ENCODE measurements at regions not wholly inside any gene's neighbourhood (a gene's known extent, or its start where the extent isn't known, plus 50 kb on each side); places are given as distances from the start of the nearest gene placed in this dataset.

- DNase-seq, result no peak
Measured at GRCh38 chr2:223107825-223108224, 55.8 kb downstream of the KCNE4 start.

GRCh38 chr2:223108351-223109050, 56.5 kb downstream of the KCNE4 start:
- peak; percentile 85 for DNase-seq

GRCh38 chr2:223109341-223109740, 57.4 kb downstream of the KCNE4 start:
- DNase-seq, result peak; percentile 88

GRCh38 chr2:223113161-223113560, 61.2 kb downstream of the KCNE4 start:
- no peak for DNase-seq

- DNase-seq, result peak; percentile 66
Measured at GRCh38 chr2:223114170-223114569, 62.2 kb downstream of the KCNE4 start.

GRCh38 chr2:223114917-223115316, 62.9 kb downstream of the KCNE4 start:
- no peak for DNase-seq

- no peak for DNase-seq
Measured at GRCh38 chr2:223117533-223117932, 65.5 kb downstream of the KCNE4 start.

- DNase-seq, result no peak
Measured at GRCh38 chr2:223121283-223121682, 69.3 kb downstream of the KCNE4 start.

GRCh38 chr2:223122781-223123180, 70.8 kb downstream of the KCNE4 start:
- no peak for DNase-seq

GRCh38 chr2:223123855-223124610, 72.0 kb downstream of the KCNE4 start:
- peak; percentile 67 for DNase-seq

GRCh38 chr2:223141606-223142005, 89.6 kb downstream of the KCNE4 start:
- no peak for DNase-seq

- no peak for DNase-seq
Measured at GRCh38 chr2:223142118-223142517, 90.1 kb downstream of the KCNE4 start.

GRCh38 chr2:223147431-223147830, 95.4 kb downstream of the KCNE4 start:
- DNase-seq, result no peak

GRCh38 chr2:223148516-223148915, 96.5 kb downstream of the KCNE4 start:
- no peak for DNase-seq

GRCh38 chr2:223155956-223156355, 104.0 kb downstream of the KCNE4 start:
- DNase-seq, result no peak

GRCh38 chr2:223161873-223162458, 110.0 kb downstream of the KCNE4 start:
- DNase-seq, result no peak

- DNase-seq, result no peak
Measured at GRCh38 chr2:223165423-223166214, 113.6 kb downstream of the KCNE4 start.

GRCh38 chr2:223166215-223166493, 114.2 kb downstream of the KCNE4 start:
- no peak for DNase-seq

- DNase-seq, result no peak
Measured at GRCh38 chr2:223166983-223167650, 115.1 kb downstream of the KCNE4 start.

GRCh38 chr2:223169830-223170605, 118.0 kb downstream of the KCNE4 start:
- no peak for DNase-seq

GRCh38 chr2:223176970-223177369, 125.0 kb downstream of the KCNE4 start:
- no peak for DNase-seq

GRCh38 chr2:223180463-223180862, 128.5 kb downstream of the KCNE4 start:
- no peak for DNase-seq
